ENCODE measurements at regions not wholly inside any gene's neighbourhood (a gene's known extent, or its start where the extent isn't known, plus 50 kb on each side); places are given as distances from the start of the nearest gene placed in this dataset.

- TF ChIP-seq POLR2A (IDR thresholded peaks at IDR 0.05), result no peak
- no peak for TF ChIP-seq CTCF (IDR thresholded peaks at IDR 0.05)
These were observed 1034.6 kb downstream of the DIPK2A start for GRCh38 chr3:145006271-145006670.
